ENCODE measurements at regions not wholly inside any gene's neighbourhood (a gene's known extent, or its start where the extent isn't known, plus 50 kb on each side); places are given as distances from the start of the nearest gene placed in this dataset.

GRCh38 chr10:83682414-83682813 lies 456.9 kb upstream of the GHITM start:
- Histone ChIP-seq H3K36me3 (ENCODE audit: control insufficient read depth in 2 of 2, insufficient read depth in 2 of 2, low read length in 2 of 2) (no peaks in the 10 kb centered on the region), H3K27ac (ENCODE audit: low read depth in 2 of 2, low read length in 2 of 2) (no peak overlapping the region), H3K9me3 (ENCODE audit: control insufficient read depth in 2 of 2, low read length in 2 of 2) (no peaks in the 10 kb centered on the region), H3K9ac (ENCODE audit: low read depth in 1 of 2, low read length in 2 of 2) (no peak overlapping the region), H3K27me3 (ENCODE audit: control insufficient read depth in 2 of 2, insufficient read depth in 2 of 2, low read length in 2 of 2) (no peaks in the 10 kb centered on the region), H3K4me3 (ENCODE audit: low read length in 2 of 2) (no peak overlapping the region), H3K4me1 (ENCODE audit: control insufficient read depth in 2 of 2, insufficient read depth in 2 of 2, low read length in 2 of 2) (no peaks in the 10 kb centered on the region)

- H3K9me3 ChIP-seq (ENCODE audit: control insufficient read depth in 2 of 2, low read length in 2 of 2): no peaks in the 10 kb centered on the region
- H3K27me3 ChIP-seq (ENCODE audit: control insufficient read depth in 2 of 2, insufficient read depth in 2 of 2, low read length in 2 of 2): no peaks in the 10 kb centered on the region
- H3K27ac ChIP-seq (ENCODE audit: low read depth in 2 of 2, low read length in 2 of 2): no peak overlapping the region
- no peak overlapping the region for H3K4me3 ChIP-seq (ENCODE audit: low read length in 2 of 2)
- no peak overlapping the region for H3K9ac ChIP-seq (ENCODE audit: low read depth in 1 of 2, low read length in 2 of 2)
- H3K36me3 ChIP-seq (ENCODE audit: control insufficient read depth in 2 of 2, insufficient read depth in 2 of 2, low read length in 2 of 2): no peaks in the 10 kb centered on the region
- no peaks in the 10 kb centered on the region for H3K4me1 ChIP-seq (ENCODE audit: control insufficient read depth in 2 of 2, insufficient read depth in 2 of 2, low read length in 2 of 2)
Measured at GRCh38 chr10:83685458-83685857, 453.9 kb upstream of the GHITM start.

DNA sequence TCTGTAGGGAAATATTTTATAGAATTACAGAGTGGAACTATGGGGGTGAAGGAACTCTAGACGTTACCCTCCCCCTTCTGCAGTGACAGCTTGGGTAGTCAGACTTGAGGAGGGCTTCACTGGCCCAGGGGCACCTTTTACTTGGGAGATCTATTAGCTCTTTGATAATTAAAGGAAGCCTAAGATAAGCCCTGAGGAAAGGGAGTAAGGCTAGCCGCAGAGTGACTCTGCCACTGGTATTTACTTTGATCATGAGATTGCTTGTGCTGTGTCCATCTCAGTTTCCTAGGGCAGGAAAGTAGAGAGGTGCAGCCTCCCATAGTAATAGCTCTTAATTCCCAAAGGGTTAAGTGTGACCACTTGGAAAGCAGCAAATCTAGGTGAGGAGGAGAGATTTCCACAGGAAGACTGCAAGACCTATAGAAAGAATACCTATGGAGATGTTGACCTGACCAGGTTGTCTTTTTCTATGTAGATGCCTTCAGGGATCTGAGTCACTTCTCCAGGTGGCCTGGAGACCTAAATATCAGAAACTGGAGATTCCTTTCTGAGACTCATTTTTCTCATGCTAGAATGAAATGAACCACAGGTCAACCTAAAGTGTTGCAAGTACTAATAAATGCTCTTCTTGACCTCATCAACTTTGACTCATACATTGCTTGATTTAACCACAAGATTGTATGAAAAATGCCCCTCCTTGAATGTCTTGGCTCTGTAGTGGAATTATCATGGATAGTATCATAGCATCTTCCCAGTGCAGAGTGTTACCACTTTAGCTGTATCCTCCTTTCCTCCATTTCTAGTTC lies 447.3 kb upstream of the GHITM start:
- no peak overlapping the region for H3K4me3 ChIP-seq (ENCODE audit: low read length in 2 of 2)
- H3K9me3 ChIP-seq (ENCODE audit: control insufficient read depth in 2 of 2, low read length in 2 of 2): no peaks in the 10 kb centered on the region
- H3K27ac ChIP-seq (ENCODE audit: low read depth in 2 of 2, low read length in 2 of 2): no peak overlapping the region
- no peaks in the 10 kb centered on the region for H3K4me1 ChIP-seq (ENCODE audit: control insufficient read depth in 2 of 2, insufficient read depth in 2 of 2, low read length in 2 of 2)
- H3K36me3 ChIP-seq (ENCODE audit: control insufficient read depth in 2 of 2, insufficient read depth in 2 of 2, low read length in 2 of 2): no peaks in the 10 kb centered on the region
- no peak overlapping the region for H3K9ac ChIP-seq (ENCODE audit: low read depth in 1 of 2, low read length in 2 of 2)
- H3K27me3 ChIP-seq (ENCODE audit: control insufficient read depth in 2 of 2, insufficient read depth in 2 of 2, low read length in 2 of 2): no peaks in the 10 kb centered on the region

- H3K27ac ChIP-seq (ENCODE audit: low read depth in 2 of 2, low read length in 2 of 2): no peak overlapping the region
- H3K9ac ChIP-seq (ENCODE audit: low read depth in 1 of 2, low read length in 2 of 2): no peak overlapping the region
- no peaks in the 10 kb centered on the region for H3K27me3 ChIP-seq (ENCODE audit: control insufficient read depth in 2 of 2, insufficient read depth in 2 of 2, low read length in 2 of 2)
- no peaks in the 10 kb centered on the region for H3K4me1 ChIP-seq (ENCODE audit: control insufficient read depth in 2 of 2, insufficient read depth in 2 of 2, low read length in 2 of 2)
- no peaks in the 10 kb centered on the region for H3K36me3 ChIP-seq (ENCODE audit: control insufficient read depth in 2 of 2, insufficient read depth in 2 of 2, low read length in 2 of 2)
- H3K9me3 ChIP-seq (ENCODE audit: control insufficient read depth in 2 of 2, low read length in 2 of 2): no peaks in the 10 kb centered on the region
- no peak overlapping the region for H3K4me3 ChIP-seq (ENCODE audit: low read length in 2 of 2)
Measured at GRCh38 chr10:83698899-83699298, 440.4 kb upstream of the GHITM start.

DNA sequence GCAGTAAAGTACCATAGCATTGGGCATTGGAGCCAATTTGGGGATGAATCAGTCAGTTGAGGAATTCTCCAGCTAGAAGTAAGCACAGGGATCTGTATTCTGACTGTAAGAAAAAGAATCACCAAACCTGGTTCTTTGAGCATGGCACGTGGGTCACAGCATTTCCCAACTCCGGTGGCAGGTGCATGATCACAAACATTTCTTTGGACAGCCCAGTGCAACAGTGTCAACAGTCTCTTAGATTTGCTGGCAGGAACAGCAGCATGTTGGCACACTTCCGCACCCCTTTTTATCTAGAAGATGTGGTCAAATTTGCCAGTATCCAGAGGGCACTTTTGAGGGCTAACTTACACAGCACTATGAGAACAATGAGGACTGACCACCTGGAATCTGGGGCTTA lies 437.5 kb upstream of the GHITM start:
- Histone ChIP-seq H3K4me1 (ENCODE audit: control insufficient read depth in 2 of 2, insufficient read depth in 2 of 2, low read length in 2 of 2) (no peaks in the 10 kb centered on the region), H3K36me3 (ENCODE audit: control insufficient read depth in 2 of 2, insufficient read depth in 2 of 2, low read length in 2 of 2) (no peaks in the 10 kb centered on the region), H3K9ac (ENCODE audit: low read depth in 1 of 2, low read length in 2 of 2) (no peak overlapping the region), H3K9me3 (ENCODE audit: control insufficient read depth in 2 of 2, low read length in 2 of 2) (no peaks in the 10 kb centered on the region), H3K4me3 (ENCODE audit: low read length in 2 of 2) (no peak overlapping the region), H3K27me3 (ENCODE audit: control insufficient read depth in 2 of 2, insufficient read depth in 2 of 2, low read length in 2 of 2) (no peaks in the 10 kb centered on the region), H3K27ac (ENCODE audit: low read depth in 2 of 2, low read length in 2 of 2) (no peak overlapping the region)

- no peaks in the 10 kb centered on the region for H3K4me1 ChIP-seq (ENCODE audit: control insufficient read depth in 2 of 2, insufficient read depth in 2 of 2, low read length in 2 of 2)
- H3K9ac ChIP-seq (ENCODE audit: low read depth in 1 of 2, low read length in 2 of 2): no peak overlapping the region
- H3K4me3 ChIP-seq (ENCODE audit: low read length in 2 of 2): no peak overlapping the region
- H3K9me3 ChIP-seq (ENCODE audit: control insufficient read depth in 2 of 2, low read length in 2 of 2): no peaks in the 10 kb centered on the region
- H3K27me3 ChIP-seq (ENCODE audit: control insufficient read depth in 2 of 2, insufficient read depth in 2 of 2, low read length in 2 of 2): no peaks in the 10 kb centered on the region
- no peaks in the 10 kb centered on the region for H3K36me3 ChIP-seq (ENCODE audit: control insufficient read depth in 2 of 2, insufficient read depth in 2 of 2, low read length in 2 of 2)
- H3K27ac ChIP-seq (ENCODE audit: low read depth in 2 of 2, low read length in 2 of 2): no peak overlapping the region
Measured at GRCh38 chr10:83702731-83703130, 436.6 kb upstream of the GHITM start.

DNA sequence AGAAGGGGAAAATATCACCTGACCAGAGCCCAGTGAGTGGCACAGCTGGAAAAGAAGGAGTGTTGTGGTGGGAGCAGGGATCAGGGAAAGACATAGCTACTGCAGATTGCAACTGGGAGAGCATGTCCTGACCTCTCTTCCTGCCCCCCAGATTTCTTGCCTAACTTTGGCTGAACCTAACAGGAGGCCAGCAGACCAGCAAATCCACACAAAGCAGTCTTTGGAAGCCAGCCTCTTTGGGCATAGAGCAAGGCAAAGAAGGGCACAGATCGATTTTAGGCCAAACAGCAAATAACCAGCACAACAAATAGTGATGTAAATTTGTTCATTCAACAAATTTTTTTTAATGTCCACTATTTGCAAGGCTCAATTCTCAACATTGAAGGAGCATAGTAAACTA lies 433.2 kb upstream of the GHITM start:
- Histone ChIP-seq H3K27me3 (ENCODE audit: control insufficient read depth in 2 of 2, insufficient read depth in 2 of 2, low read length in 2 of 2) (no peaks in the 10 kb centered on the region), H3K9me3 (ENCODE audit: control insufficient read depth in 2 of 2, low read length in 2 of 2) (no peaks in the 10 kb centered on the region), H3K4me3 (ENCODE audit: low read length in 2 of 2) (no peak overlapping the region), H3K9ac (ENCODE audit: low read depth in 1 of 2, low read length in 2 of 2) (no peak overlapping the region), H3K4me1 (ENCODE audit: control insufficient read depth in 2 of 2, insufficient read depth in 2 of 2, low read length in 2 of 2) (no peaks in the 10 kb centered on the region), H3K36me3 (ENCODE audit: control insufficient read depth in 2 of 2, insufficient read depth in 2 of 2, low read length in 2 of 2) (no peaks in the 10 kb centered on the region), H3K27ac (ENCODE audit: low read depth in 2 of 2, low read length in 2 of 2) (no peak overlapping the region)

DNA sequence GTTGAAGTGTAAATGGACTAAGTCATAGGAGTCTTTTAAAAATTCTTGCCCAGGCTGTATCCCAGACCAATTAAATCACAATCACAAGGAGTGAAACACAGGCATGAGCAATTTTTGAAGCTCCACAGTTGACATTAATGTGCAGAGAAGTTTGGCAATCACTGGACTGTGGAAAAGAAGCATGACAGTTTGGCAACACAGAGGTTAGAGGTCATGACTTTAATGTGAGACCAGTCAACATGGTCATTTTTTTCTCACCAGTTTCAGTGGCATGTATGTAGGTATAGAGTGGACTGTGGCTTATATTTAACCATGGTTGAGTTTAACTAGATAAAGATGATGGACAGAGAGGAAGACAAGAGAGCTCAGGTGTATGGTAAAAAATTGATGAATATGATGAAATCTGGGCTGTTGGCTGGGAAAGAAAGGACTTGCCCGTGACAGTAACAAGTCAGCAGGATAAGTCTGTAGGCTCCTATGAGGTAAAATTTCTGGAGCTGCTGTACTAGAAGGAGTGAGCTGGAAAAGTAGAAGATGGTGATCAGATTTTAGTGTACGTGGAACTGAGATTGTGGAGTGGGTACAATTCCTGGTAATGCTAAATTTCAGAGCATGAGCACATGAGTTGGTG lies 432.2 kb upstream of the GHITM start:
- H3K4me3 ChIP-seq (ENCODE audit: low read length in 2 of 2): no peak overlapping the region
- no peaks in the 10 kb centered on the region for H3K36me3 ChIP-seq (ENCODE audit: control insufficient read depth in 2 of 2, insufficient read depth in 2 of 2, low read length in 2 of 2)
- no peak overlapping the region for H3K27ac ChIP-seq (ENCODE audit: low read depth in 2 of 2, low read length in 2 of 2)
- no peaks in the 10 kb centered on the region for H3K4me1 ChIP-seq (ENCODE audit: control insufficient read depth in 2 of 2, insufficient read depth in 2 of 2, low read length in 2 of 2)
- H3K9ac ChIP-seq (ENCODE audit: low read depth in 1 of 2, low read length in 2 of 2): no peak overlapping the region
- no peaks in the 10 kb centered on the region for H3K9me3 ChIP-seq (ENCODE audit: control insufficient read depth in 2 of 2, low read length in 2 of 2)
- no peaks in the 10 kb centered on the region for H3K27me3 ChIP-seq (ENCODE audit: control insufficient read depth in 2 of 2, insufficient read depth in 2 of 2, low read length in 2 of 2)

GRCh38 chr10:83713423-83713822 lies 425.9 kb upstream of the GHITM start:
- Histone ChIP-seq H3K4me1 (ENCODE audit: control insufficient read depth in 2 of 2, insufficient read depth in 2 of 2, low read length in 2 of 2) (no peaks in the 10 kb centered on the region), H3K27me3 (ENCODE audit: control insufficient read depth in 2 of 2, insufficient read depth in 2 of 2, low read length in 2 of 2) (no peaks in the 10 kb centered on the region), H3K4me3 (ENCODE audit: low read length in 2 of 2) (no peak overlapping the region), H3K36me3 (ENCODE audit: control insufficient read depth in 2 of 2, insufficient read depth in 2 of 2, low read length in 2 of 2) (no peaks in the 10 kb centered on the region), H3K9me3 (ENCODE audit: control insufficient read depth in 2 of 2, low read length in 2 of 2) (no peaks in the 10 kb centered on the region), H3K9ac (ENCODE audit: low read depth in 1 of 2, low read length in 2 of 2) (no peak overlapping the region), H3K27ac (ENCODE audit: low read depth in 2 of 2, low read length in 2 of 2) (no peak overlapping the region)

- no peaks in the 10 kb centered on the region for H3K9me3 ChIP-seq (ENCODE audit: control insufficient read depth in 2 of 2, low read length in 2 of 2)
- H3K4me3 ChIP-seq (ENCODE audit: low read length in 2 of 2): no peak overlapping the region
- no peaks in the 10 kb centered on the region for H3K4me1 ChIP-seq (ENCODE audit: control insufficient read depth in 2 of 2, insufficient read depth in 2 of 2, low read length in 2 of 2)
- no peak overlapping the region for H3K9ac ChIP-seq (ENCODE audit: low read depth in 1 of 2, low read length in 2 of 2)
- H3K27ac ChIP-seq (ENCODE audit: low read depth in 2 of 2, low read length in 2 of 2): no peak overlapping the region
- no peaks in the 10 kb centered on the region for H3K27me3 ChIP-seq (ENCODE audit: control insufficient read depth in 2 of 2, insufficient read depth in 2 of 2, low read length in 2 of 2)
- no peaks in the 10 kb centered on the region for H3K36me3 ChIP-seq (ENCODE audit: control insufficient read depth in 2 of 2, insufficient read depth in 2 of 2, low read length in 2 of 2)
Measured at GRCh38 chr10:83723080-83723479, 416.2 kb upstream of the GHITM start.

Data from mucosa of rectum (tissue), 2 donors.